ENCODE measurements at regions not wholly inside any gene's neighbourhood (a gene's known extent, or its start where the extent isn't known, plus 50 kb on each side); places are given as distances from the start of the nearest gene placed in this dataset.

DNA sequence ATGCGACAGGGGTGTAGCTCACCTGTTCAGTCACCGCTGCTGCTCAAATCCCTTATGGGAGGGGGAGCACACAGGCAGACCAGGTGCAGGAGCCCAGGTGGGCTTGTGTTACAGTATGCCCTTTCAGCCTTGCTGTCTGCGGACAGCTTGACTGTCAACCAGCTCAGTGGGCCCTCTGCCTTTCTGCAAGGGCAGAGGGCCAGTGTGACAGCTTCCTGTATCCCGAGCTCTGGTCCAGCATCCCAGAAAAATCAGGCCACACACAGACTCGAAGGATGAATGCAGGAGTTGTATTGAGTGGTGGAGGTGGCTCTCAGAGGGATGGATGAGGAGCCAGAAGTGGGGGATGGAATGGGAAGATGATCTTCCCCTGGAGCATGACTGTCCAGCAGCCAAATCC is 172.2 kb downstream of the C5orf15 start:
- no peak for TF ChIP-seq GATA3 (IDR thresholded peaks at IDR 0.05; ENCODE audit: low read depth, low read length)
- no peak for TF ChIP-seq GATA2 (IDR thresholded peaks at IDR 0.05; ENCODE audit: low read depth, low read length)

DNA sequence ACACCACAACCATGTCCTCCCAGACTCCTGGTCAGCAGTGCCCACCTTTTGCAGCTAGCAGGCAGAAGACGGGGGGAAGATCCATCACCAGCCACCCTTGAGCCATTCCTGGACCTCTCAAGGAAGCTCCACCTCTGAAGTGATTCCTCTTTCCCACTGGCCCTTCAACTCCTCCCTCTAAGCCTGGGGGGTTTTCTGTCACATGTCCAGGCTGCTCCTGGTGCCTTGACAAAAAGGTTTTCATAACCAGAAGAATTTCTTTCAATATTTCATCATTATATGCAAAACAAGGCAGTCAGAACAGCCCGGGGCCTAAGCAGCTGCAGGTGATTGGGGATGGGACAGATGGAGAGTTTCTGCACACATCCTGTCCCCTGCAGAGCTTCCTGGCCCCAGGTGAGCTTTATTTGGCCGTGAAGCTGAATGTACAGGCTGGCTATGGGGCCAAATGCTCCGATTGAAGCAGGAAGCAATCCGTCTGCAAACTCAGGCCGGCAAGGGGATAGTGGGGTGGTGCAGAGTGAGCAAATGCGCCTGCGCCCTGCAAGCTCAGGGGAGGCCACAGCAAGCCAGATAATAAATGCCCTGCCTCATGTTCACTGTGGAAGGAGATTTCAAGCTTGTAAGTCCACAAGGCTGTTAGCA is 173.5 kb downstream of the C5orf15 start:
- no peak for TF ChIP-seq GATA3 (IDR thresholded peaks at IDR 0.05; ENCODE audit: low read depth, low read length)
- TF ChIP-seq GATA2 (IDR thresholded peaks at IDR 0.05; ENCODE audit: low read depth, low read length): no peak

DNA sequence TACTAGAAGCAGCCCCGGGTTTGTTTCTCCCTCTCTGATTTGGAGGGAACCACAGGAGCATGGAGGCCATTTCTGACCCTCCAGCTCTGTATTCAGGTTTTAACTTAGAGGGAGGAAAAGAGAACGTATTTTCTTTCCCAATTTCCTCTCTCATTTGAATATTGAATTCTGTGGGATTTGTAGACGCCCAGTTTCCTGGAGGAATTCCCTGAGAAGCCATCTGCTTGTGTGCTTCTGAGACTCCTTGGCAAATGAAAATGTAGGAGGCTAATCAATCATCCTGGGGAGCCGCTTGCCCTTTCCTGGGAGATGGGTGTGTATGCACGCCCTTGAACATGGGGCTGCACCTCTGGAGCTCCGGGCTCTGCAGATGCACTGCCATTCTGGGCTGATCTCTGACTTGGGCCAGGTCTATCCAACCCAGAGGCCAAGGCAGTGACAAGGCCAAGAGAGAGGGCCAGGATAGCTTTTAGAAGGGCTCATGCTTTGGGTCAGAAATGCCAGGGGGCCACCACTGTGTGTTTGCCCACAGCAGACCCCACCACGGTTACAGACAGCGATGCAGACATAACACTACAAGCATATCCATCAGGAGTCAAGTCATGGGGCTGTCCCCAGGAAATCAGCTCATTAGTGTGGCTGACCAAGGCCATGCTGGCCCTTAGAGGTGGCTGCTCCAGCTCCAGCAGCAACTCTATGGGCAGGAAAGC is 174.5 kb downstream of the C5orf15 start:
- TF ChIP-seq GATA3 (IDR thresholded peaks at IDR 0.05; ENCODE audit: low read depth, low read length) (no peak), GATA2 (IDR thresholded peaks at IDR 0.05; ENCODE audit: low read depth, low read length) (no peak)

DNA sequence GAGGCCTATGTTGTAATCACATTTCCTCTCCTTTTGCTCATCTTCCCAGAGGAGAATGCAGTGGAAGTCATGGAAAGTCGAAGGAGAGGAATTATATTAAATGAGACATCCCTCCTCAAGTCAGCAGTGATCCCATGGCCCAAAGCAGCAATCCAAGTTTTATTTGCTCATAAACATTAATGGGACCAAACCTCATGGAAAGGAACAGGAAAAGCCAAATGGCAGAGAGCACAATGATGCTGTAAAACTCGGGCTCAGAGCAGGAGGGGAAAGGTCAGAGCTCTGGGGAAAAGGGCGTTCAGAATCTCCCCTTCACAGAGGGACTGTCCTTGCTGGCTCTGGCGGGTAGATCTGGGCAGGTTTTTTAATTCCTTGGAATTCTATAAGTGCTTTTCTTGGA is 175.8 kb downstream of the C5orf15 start:
- no peak for TF ChIP-seq GATA3 (IDR thresholded peaks at IDR 0.05; ENCODE audit: low read depth, low read length)
- no peak for TF ChIP-seq GATA2 (IDR thresholded peaks at IDR 0.05; ENCODE audit: low read depth, low read length)

DNA sequence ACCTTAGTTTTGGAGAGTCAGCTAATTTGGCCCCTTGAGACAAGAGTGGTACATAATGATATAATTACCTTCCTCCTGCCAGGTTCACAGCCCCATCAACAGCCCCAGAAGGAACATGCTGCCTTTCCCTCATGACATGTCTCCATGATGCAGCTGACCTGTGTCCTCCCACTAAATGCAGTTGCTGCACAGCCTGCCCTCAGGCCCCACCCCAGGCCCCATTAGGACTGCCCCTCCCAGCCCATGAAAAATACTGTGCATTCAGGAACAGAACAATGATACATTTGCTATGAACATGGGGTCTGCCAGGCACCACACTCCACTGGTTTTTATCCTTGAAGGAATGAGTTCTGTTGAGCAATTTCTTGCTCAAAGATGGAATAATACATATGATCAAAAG is 176.4 kb downstream of the C5orf15 start:
- no peak for TF ChIP-seq GATA2 (IDR thresholded peaks at IDR 0.05; ENCODE audit: low read depth, low read length)
- no peak for TF ChIP-seq GATA3 (IDR thresholded peaks at IDR 0.05; ENCODE audit: low read depth, low read length)

- TF ChIP-seq GATA3 (IDR thresholded peaks at IDR 0.05; ENCODE audit: low read depth, low read length) (no peak), GATA2 (IDR thresholded peaks at IDR 0.05; ENCODE audit: low read depth, low read length) (no peak)
Measured at GRCh38 chr5:133790898-133791297, 177.5 kb downstream of the C5orf15 start.

DNA sequence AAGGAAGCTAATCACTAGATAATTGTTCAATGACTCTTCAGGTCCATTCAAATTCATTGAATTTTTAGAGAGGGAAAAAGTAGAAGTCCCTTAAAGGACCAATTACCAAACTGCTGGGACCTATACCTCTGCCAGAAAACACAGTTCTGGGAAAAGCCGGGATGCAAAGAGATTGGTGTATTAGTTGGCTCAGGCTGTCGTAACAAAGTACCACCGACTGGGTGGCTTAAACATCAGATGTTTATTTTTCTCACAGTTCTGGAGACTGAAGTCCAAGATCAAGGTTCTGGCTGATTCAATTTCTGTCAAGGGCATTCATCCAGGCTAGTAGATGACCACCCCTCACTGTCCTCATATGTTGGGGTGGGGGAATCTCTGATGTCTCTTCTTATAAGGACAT is 177.1 kb upstream of the FSTL4 start:
- TF ChIP-seq GATA3 (IDR thresholded peaks at IDR 0.05; ENCODE audit: low read depth, low read length): no peak
- no peak for TF ChIP-seq GATA2 (IDR thresholded peaks at IDR 0.05; ENCODE audit: low read depth, low read length)

- TF ChIP-seq GATA2 (IDR thresholded peaks at IDR 0.05; ENCODE audit: low read depth, low read length): no peak
- no peak for TF ChIP-seq GATA3 (IDR thresholded peaks at IDR 0.05; ENCODE audit: low read depth, low read length)
Measured at GRCh38 chr5:133788121-133788520, 175.8 kb upstream of the FSTL4 start.

GRCh38 chr5:133786420-133786819 is 174.1 kb upstream of the FSTL4 start:
- TF ChIP-seq GATA2 (IDR thresholded peaks at IDR 0.05; ENCODE audit: low read depth, low read length) (no peak), GATA3 (IDR thresholded peaks at IDR 0.05; ENCODE audit: low read depth, low read length) (no peak)

GRCh38 chr5:133785182-133785581 is 172.8 kb upstream of the FSTL4 start:
- no peak for TF ChIP-seq GATA3 (IDR thresholded peaks at IDR 0.05; ENCODE audit: low read depth, low read length)
- TF ChIP-seq GATA2 (IDR thresholded peaks at IDR 0.05; ENCODE audit: low read depth, low read length): no peak

GRCh38 chr5:133783481-133783880 is 171.1 kb upstream of the FSTL4 start:
- TF ChIP-seq GATA2 (IDR thresholded peaks at IDR 0.05; ENCODE audit: low read depth, low read length) (no peak), GATA3 (IDR thresholded peaks at IDR 0.05; ENCODE audit: low read depth, low read length) (no peak)

DNA sequence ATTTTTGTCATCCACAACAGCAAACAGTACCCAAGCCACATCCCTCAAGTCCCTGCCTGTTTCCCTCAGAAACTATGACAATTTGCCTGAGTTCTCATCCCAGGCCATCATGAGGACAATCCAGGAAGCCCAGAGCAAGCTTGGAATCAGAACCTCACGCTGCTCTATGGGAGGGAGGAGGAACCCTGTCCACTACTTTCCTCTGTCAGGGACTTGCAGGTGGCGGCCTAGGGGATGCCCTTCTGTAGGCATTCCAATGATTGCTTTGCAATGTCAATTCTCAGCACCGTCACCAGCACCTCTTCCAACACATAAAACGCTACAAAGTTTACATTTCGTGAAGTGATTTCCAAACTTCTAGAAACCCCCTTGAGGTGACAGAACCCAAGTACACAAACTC is 170.4 kb upstream of the FSTL4 start:
- TF ChIP-seq GATA3 (IDR thresholded peaks at IDR 0.05; ENCODE audit: low read depth, low read length): no peak
- TF ChIP-seq GATA2 (IDR thresholded peaks at IDR 0.05; ENCODE audit: low read depth, low read length): no peak

GRCh38 chr5:133781436-133782225 is 169.3 kb upstream of the FSTL4 start:
- TF ChIP-seq GATA3 (IDR thresholded peaks at IDR 0.05; ENCODE audit: low read depth, low read length) (no peak), GATA2 (IDR thresholded peaks at IDR 0.05; ENCODE audit: low read depth, low read length) (no peak)

DNA sequence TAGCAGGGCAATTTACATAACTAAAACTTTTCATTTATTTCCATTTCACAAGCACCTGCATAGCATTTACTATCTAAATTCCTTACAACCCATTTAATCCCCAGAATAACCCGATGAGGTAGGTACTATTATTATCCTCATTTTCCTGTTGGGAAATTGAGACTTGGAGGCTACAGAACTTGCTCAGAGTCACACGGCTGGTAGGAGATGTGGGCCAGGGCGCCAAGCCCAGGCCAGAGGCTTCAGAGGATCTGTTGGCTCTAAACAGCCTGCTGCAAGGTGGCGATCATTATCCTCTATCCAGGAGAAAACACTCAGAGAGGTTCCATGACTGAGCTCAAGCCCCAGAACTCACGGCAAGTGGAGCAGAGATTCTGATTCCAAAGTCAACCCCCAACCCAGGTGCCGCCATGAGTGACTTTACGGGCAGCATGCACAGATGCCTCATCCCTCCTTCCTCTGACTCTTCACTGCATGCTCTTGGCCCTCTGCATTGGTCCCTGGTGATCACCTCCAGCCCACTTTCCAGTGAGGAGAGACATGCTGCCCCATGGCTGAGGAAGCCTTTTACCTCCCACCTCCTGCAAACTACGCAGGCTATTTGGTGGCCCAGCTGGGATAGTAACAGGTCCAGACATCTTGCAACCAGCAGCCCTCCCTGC is 168.4 kb upstream of the FSTL4 start:
- TF ChIP-seq GATA3 (IDR thresholded peaks at IDR 0.05; ENCODE audit: low read depth, low read length): no peak
- no peak for TF ChIP-seq GATA2 (IDR thresholded peaks at IDR 0.05; ENCODE audit: low read depth, low read length)
